ENCODE measurements at regions not wholly inside any gene's neighbourhood (a gene's known extent, or its start where the extent isn't known, plus 50 kb on each side); places are given as distances from the start of the nearest gene placed in this dataset.

DNA sequence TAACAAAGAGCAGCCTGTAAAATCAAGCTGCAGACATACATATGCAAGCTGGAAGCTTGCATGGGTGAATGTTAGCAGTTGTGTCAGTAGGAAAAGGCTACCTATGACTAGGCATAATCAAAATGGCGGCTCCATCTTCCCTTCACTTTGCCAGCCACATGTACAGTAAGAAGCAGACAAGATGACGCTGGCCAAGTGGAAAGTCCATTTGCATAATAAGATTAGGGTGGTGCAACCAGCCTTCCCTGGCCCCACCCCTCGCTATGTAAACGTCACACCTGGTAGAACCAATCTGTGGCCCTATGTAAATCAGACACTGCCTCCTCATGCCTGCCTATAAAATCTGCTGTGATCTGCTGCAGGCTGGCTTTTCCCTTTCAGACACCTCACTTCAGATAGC is 171.9 kb upstream of the USP25 start:
- H3K4me3 ChIP-seq: no peak overlapping the region
- no peak overlapping the region for H3K27ac ChIP-seq (ENCODE audit: control insufficient read depth, insufficient read depth)
- no peak overlapping the region for H3K4me2 ChIP-seq (ENCODE audit: control insufficient read depth, insufficient read depth)
- H3K27me3 ChIP-seq (replicated peaks in 1 of 2; ENCODE audit: control insufficient read depth in 2 of 2, insufficient read depth in 2 of 2, low read length in 1 of 2): no peaks in the 10 kb centered on the region; a peak in 1 of 4 replicates
- ChIA-PET RAD21 (ENCODE audit: unreplicated experiment) (no interaction called here), CTCF (interaction anchor here (0.5 kb wide), 1 partner anchor 15 kb away, joined by 3 read pairs; no protein-coding TSS in a partner anchor), SMC1A (ENCODE audit: uncharacterized antibody, unreplicated experiment) (no interaction called here), POLR2A (no interaction called here)
- BruUV-seq (replicated peaks): no TSS peak
- H3K9me3 ChIP-seq (replicated peaks; ENCODE audit: control insufficient read depth, insufficient read depth, low read length): no peaks in the 10 kb centered on the region
- H2AFZ ChIP-seq (ENCODE audit: control insufficient read depth, low read depth, low read length): no peak overlapping the region
- H3K9ac ChIP-seq (ENCODE audit: control insufficient read depth, insufficient read depth, low read length): no peak overlapping the region
- WGBS (ENCODE audit: insufficient coverage, insufficient replicate concordance, low lambda C conversion rate, missing lambda C conversion rate): 3% methylated on average over 4 of the region's 4 CpGs
- no peaks in the 10 kb centered on the region for H3K4me1 ChIP-seq (ENCODE audit: control insufficient read depth, insufficient read depth, low read length)
- no peak; the same call in 2 of the 3 replicates for ATAC-seq
- FAIRE-seq: no peak
- DNase-seq (ENCODE audit: low read depth, low spot score): no peak
- in situ Hi-C loops (cut with MboI) (no loop called here), intact Hi-C loops (cut with micrococcal nuclease; ENCODE audit: unreplicated experiment) (no loop called here)
- H3K79me2 ChIP-seq (ENCODE audit: control insufficient read depth, insufficient read depth, low read length): no peaks in the 10 kb centered on the region
- no peaks in the 10 kb centered on the region for H4K20me1 ChIP-seq (ENCODE audit: control insufficient read depth, insufficient read depth)
- H3K36me3 ChIP-seq (ENCODE audit: control insufficient read depth in 2 of 2, insufficient read depth in 2 of 2, low read length in 1 of 2): no peaks in the 10 kb centered on the region
- TF ChIP-seq POLR2A (IDR thresholded peaks at IDR 0.05; ENCODE audit: low read depth, low read length) (no peak), NFXL1 (IDR thresholded peaks at IDR 0.05; ENCODE audit: borderline replicate concordance) (no peak), ETV6 (conservative IDR thresholded peaks at IDR 0.05 in 1 of 2, IDR thresholded peaks at IDR 0.05 in 1 of 2; ENCODE audit: borderline replicate concordance in 1 of 2, low read depth in 1 of 2) (no peak), MEF2B (IDR thresholded peaks at IDR 0.05; ENCODE audit: partially characterized antibody, poor library complexity, severe bottlenecking) (no peak), SREBF2 (IDR thresholded peaks at IDR 0.05; ENCODE audit: low read length) (no peak), PAX8 (IDR thresholded peaks at IDR 0.05) (no peak), HDAC2 (IDR thresholded peaks at IDR 0.05) (no peak), RB1 (IDR thresholded peaks at IDR 0.05; ENCODE audit: borderline replicate concordance) (no peak), ZSCAN29 (IDR thresholded peaks at IDR 0.05) (no peak), YBX1 (IDR thresholded peaks at IDR 0.05) (no peak), HCFC1 (IDR thresholded peaks at IDR 0.05; ENCODE audit: low read length) (no peak), CBX3 (IDR thresholded peaks at IDR 0.05; ENCODE audit: borderline replicate concordance, low read depth) (no peak), JUND (IDR thresholded peaks at IDR 0.05; ENCODE audit: low read depth, low read length) (no peak)
- TF ChIP-seq, protein P1, sequence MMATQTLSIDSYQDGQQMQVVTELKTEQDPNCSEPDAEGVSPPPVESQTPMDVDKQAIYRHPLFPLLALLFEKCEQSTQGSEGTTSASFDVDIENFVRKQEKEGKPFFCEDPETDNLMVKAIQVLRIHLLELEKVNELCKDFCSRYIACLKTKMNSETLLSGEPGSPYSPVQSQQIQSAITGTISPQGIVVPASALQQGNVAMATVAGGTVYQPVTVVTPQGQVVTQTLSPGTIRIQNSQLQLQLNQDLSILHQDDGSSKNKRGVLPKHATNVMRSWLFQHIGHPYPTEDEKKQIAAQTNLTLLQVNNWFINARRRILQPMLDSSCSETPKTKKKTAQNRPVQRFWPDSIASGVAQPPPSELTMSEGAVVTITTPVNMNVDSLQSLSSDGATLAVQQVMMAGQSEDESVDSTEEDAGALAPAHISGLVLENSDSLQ (IDR thresholded peaks at IDR 0.05): no peak
- TF ChIP-seq, protein P2, sequence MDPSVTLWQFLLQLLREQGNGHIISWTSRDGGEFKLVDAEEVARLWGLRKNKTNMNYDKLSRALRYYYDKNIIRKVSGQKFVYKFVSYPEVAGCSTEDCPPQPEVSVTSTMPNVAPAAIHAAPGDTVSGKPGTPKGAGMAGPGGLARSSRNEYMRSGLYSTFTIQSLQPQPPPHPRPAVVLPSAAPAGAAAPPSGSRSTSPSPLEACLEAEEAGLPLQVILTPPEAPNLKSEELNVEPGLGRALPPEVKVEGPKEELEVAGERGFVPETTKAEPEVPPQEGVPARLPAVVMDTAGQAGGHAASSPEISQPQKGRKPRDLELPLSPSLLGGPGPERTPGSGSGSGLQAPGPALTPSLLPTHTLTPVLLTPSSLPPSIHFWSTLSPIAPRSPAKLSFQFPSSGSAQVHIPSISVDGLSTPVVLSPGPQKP (IDR thresholded peaks at IDR 0.05; ENCODE audit: low read depth, low read length): no peak
- TF ChIP-seq, protein P3, sequence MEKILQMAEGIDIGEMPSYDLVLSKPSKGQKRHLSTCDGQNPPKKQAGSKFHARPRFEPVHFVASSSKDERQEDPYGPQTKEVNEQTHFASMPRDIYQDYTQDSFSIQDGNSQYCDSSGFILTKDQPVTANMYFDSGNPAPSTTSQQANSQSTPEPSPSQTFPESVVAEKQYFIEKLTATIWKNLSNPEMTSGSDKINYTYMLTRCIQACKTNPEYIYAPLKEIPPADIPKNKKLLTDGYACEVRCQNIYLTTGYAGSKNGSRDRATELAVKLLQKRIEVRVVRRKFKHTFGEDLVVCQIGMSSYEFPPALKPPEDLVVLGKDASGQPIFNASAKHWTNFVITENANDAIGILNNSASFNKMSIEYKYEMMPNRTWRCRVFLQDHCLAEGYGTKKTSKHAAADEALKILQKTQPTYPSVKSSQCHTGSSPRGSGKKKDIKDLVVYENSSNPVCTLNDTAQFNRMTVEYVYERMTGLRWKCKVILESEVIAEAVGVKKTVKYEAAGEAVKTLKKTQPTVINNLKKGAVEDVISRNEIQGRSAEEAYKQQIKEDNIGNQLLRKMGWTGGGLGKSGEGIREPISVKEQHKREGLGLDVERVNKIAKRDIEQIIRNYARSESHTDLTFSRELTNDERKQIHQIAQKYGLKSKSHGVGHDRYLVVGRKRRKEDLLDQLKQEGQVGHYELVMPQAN (conservative IDR thresholded peaks at IDR 0.05): no peak
- TF ChIP-seq, protein P4, sequence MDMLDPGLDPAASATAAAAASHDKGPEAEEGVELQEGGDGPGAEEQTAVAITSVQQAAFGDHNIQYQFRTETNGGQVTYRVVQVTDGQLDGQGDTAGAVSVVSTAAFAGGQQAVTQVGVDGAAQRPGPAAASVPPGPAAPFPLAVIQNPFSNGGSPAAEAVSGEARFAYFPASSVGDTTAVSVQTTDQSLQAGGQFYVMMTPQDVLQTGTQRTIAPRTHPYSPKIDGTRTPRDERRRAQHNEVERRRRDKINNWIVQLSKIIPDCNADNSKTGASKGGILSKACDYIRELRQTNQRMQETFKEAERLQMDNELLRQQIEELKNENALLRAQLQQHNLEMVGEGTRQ (IDR thresholded peaks at IDR 0.05; ENCODE audit: borderline replicate concordance, low read depth, low read length): no peak
- TF ChIP-seq, protein P5, sequence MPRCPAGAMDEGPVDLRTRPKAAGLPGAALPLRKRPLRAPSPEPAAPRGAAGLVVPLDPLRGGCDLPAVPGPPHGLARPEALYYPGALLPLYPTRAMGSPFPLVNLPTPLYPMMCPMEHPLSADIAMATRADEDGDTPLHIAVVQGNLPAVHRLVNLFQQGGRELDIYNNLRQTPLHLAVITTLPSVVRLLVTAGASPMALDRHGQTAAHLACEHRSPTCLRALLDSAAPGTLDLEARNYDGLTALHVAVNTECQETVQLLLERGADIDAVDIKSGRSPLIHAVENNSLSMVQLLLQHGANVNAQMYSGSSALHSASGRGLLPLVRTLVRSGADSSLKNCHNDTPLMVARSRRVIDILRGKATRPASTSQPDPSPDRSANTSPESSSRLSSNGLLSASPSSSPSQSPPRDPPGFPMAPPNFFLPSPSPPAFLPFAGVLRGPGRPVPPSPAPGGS (IDR thresholded peaks at IDR 0.05; ENCODE audit: borderline replicate concordance, insufficient read depth, low read depth, low read length, poor library complexity, severe bottlenecking): no peak
- TF ChIP-seq, protein P6, sequence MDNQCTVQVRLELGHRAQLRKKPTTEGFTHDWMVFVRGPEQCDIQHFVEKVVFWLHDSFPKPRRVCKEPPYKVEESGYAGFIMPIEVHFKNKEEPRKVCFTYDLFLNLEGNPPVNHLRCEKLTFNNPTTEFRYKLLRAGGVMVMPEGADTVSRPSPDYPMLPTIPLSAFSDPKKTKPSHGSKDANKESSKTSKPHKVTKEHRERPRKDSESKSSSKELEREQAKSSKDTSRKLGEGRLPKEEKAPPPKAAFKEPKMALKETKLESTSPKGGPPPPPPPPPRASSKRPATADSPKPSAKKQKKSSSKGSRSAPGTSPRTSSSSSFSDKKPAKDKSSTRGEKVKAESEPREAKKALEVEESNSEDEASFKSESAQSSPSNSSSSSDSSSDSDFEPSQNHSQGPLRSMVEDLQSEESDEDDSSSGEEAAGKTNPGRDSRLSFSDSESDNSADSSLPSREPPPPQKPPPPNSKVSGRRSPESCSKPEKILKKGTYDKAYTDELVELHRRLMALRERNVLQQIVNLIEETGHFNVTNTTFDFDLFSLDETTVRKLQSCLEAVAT (IDR thresholded peaks at IDR 0.05): no peak
